ELR (cell line): ENCODE measurements at regions not wholly inside any gene's neighbourhood (a gene's known extent, or its start where the extent isn't known, plus 50 kb on each side); places are given as distances from the start of the nearest gene placed in this dataset.
A peak's percentile ranks its signal among the peaks of the same experiment; 100 is the strongest.

Experiments used
- DNase-seq: peaks from one replicate; pipeline ENCODE4 v3.0.0-alpha.2; 2015; ENCODE audit warnings: low read depth

- no peak for DNase-seq
Observed at GRCh38 chr9:1267141-1267570, 217.0 kb downstream of the DMRT2 start.

GRCh38 chr9:1267581-1267980, 217.4 kb downstream of the DMRT2 start:
- DNase-seq, result no peak

GRCh38 chr9:1269533-1270315, 219.6 kb downstream of the DMRT2 start:
- no peak for DNase-seq

GRCh38 chr9:1271367-1271766, 221.2 kb downstream of the DMRT2 start:
- no peak for DNase-seq

- no peak for DNase-seq
Observed at GRCh38 chr9:1271786-1272185, 221.6 kb downstream of the DMRT2 start.

- DNase-seq, result no peak
Observed at GRCh38 chr9:1272488-1272887, 222.3 kb downstream of the DMRT2 start.

GRCh38 chr9:1273859-1274258, 223.7 kb downstream of the DMRT2 start:
- DNase-seq, result peak; percentile 14

GRCh38 chr9:1274334-1274733, 224.2 kb downstream of the DMRT2 start:
- DNase-seq, result no peak

GRCh38 chr9:1276474-1276873, 226.3 kb downstream of the DMRT2 start:
- no peak for DNase-seq

GRCh38 chr9:1284727-1285126, 234.6 kb downstream of the DMRT2 start:
- no peak for DNase-seq

- DNase-seq, result no peak
Observed at GRCh38 chr9:1285526-1285925, 235.4 kb downstream of the DMRT2 start.

- no peak for DNase-seq
Observed at GRCh38 chr9:1292384-1292783, 242.2 kb downstream of the DMRT2 start.

- DNase-seq, result no peak
Observed at GRCh38 chr9:1294641-1295258, 244.6 kb downstream of the DMRT2 start.

GRCh38 chr9:1296331-1296730, 246.2 kb downstream of the DMRT2 start:
- no peak for DNase-seq

- DNase-seq, result no peak
Observed at GRCh38 chr9:1298046-1298445, 247.9 kb downstream of the DMRT2 start.

- no peak for DNase-seq
Observed at GRCh38 chr9:1300941-1301340, 250.8 kb downstream of the DMRT2 start.

GRCh38 chr9:1303932-1304331, 253.8 kb downstream of the DMRT2 start:
- no peak for DNase-seq

GRCh38 chr9:1311462-1312042, 261.4 kb downstream of the DMRT2 start:
- no peak for DNase-seq

- DNase-seq, result no peak
Observed at GRCh38 chr9:1319436-1319835, 269.3 kb downstream of the DMRT2 start.

GRCh38 chr9:1320051-1320557, 269.9 kb downstream of the DMRT2 start:
- no peak for DNase-seq

- DNase-seq, result no peak
Observed at GRCh38 chr9:1320607-1321195, 270.5 kb downstream of the DMRT2 start.

- no peak for DNase-seq
Observed at GRCh38 chr9:1327467-1327866, 277.3 kb downstream of the DMRT2 start.

GRCh38 chr9:1328341-1328740, 278.2 kb downstream of the DMRT2 start:
- no peak for DNase-seq
